Gastroesophageal sphincter (tissue), 3 donors: ENCODE measurements at regions not wholly inside any gene's neighbourhood (a gene's known extent, or its start where the extent isn't known, plus 50 kb on each side); places are given as distances from the start of the nearest gene placed in this dataset.
"Not testable (repeated sequence)": the region's sequence is repeated elsewhere in the genome, so short reads cannot be mapped to it uniquely, and the experiment has no call there.

Experiments used
- EP300 ChIP-seq: sonication (generic); formaldehyde crosslinking; IDR thresholded peaks from one replicate; pipeline ENCODE4 v1.6.1; 2017; ENCODE audit warnings: antibody characterized with exemption, mild to moderate bottlenecking
- POLR2A ChIP-seq, 2 donors: fragments of 450-650 bp; IDR thresholded peaks; one replicate each; pipeline ENCODE4 v1.6.1; 2017; ENCODE audit warnings: antibody characterized with exemption in 2 of 2, mild to moderate bottlenecking in 2 of 2, moderate library complexity in 1 of 2
- POLR2AphosphoS5 ChIP-seq: sonication (generic); formaldehyde crosslinking; IDR thresholded peaks from one replicate; pipeline ENCODE4 v1.6.1; 2017; ENCODE audit warnings: antibody characterized with exemption
- TF ChIP-seq, protein P1 (sequence below), 4 experiments: fragments of 200-600 bp in 2 of 4; fragments of 450-650 bp in 2 of 4; sonication (generic) in 1 of 4; IDR thresholded peaks; one replicate each; pipeline ENCODE4 v1.5.1; 2017 to 2019; ENCODE audit warnings: antibody characterized with exemption in 4 of 4, mild to moderate bottlenecking in 2 of 4, moderate library complexity in 2 of 4

DNA sequence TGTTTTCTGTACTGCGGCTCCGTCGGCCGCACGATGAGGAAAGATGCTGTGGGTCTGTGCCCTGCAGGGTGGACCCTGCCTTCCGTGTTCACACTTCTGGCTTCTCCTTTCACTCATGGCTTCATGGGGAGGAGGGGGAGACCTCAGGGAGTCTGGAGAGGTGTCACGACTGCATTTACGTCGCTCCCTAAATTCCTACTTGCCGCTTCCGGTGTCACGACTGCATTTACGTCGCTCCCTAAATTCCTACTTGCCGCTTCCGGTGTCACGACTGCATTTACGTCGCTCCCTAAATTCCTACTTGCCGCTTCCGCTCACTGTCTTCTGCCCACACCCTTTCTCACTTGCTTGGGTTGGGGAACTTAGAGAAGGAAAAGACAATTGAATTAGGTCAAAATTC, 68.4 kb upstream of the ALKAL2 start:
- TF ChIP-seq POLR2A (IDR thresholded peaks at IDR 0.05); EP300; POLR2AphosphoS5: not testable (repeated sequence)
- TF ChIP-seq, protein P1, sequence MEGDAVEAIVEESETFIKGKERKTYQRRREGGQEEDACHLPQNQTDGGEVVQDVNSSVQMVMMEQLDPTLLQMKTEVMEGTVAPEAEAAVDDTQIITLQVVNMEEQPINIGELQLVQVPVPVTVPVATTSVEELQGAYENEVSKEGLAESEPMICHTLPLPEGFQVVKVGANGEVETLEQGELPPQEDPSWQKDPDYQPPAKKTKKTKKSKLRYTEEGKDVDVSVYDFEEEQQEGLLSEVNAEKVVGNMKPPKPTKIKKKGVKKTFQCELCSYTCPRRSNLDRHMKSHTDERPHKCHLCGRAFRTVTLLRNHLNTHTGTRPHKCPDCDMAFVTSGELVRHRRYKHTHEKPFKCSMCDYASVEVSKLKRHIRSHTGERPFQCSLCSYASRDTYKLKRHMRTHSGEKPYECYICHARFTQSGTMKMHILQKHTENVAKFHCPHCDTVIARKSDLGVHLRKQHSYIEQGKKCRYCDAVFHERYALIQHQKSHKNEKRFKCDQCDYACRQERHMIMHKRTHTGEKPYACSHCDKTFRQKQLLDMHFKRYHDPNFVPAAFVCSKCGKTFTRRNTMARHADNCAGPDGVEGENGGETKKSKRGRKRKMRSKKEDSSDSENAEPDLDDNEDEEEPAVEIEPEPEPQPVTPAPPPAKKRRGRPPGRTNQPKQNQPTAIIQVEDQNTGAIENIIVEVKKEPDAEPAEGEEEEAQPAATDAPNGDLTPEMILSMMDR (IDR thresholded peaks at IDR 0.05), result not testable (repeated sequence)
